Endodermal cell (in vitro differentiated cells): ENCODE measurements at regions not wholly inside any gene's neighbourhood (a gene's known extent, or its start where the extent isn't known, plus 50 kb on each side); places are given as distances from the start of the nearest gene placed in this dataset.

Experiments
- DNase-seq: peaks from one replicate; pipeline ENCODE4 v3.0.0-alpha.2; 2017
- H3K27ac ChIP-seq: 2 replicates; pipeline ENCODE4 v1.5.1; 2013; ENCODE audit warnings: mild to moderate bottlenecking, low read depth, low read length, moderate library complexity
- H3K27me3 ChIP-seq: 2 replicates; pipeline ENCODE4 v1.6.1; 2013; ENCODE audit warnings: mild to moderate bottlenecking, low read length, moderate library complexity; ENCODE audit not compliant: insufficient read depth, control insufficient read depth, poor library complexity, severe bottlenecking
- H3K36me3 ChIP-seq: 2 replicates; pipeline ENCODE4 v1.7.0; 2013; ENCODE audit warnings: mild to moderate bottlenecking, low read length, moderate library complexity; ENCODE audit not compliant: control insufficient read depth, insufficient read depth
- H3K4me1 ChIP-seq: one replicate; pipeline ENCODE4 v1.7.0; 2013; ENCODE audit warnings: low read length; ENCODE audit not compliant: control insufficient read depth, insufficient read depth
- H3K4me3 ChIP-seq: 2 replicates; pipeline ENCODE4 v1.5.1; 2013; ENCODE audit warnings: mild to moderate bottlenecking, low read length, moderate library complexity
- H3K9ac ChIP-seq: 2 replicates; pipeline ENCODE4 v1.6.1; 2013; ENCODE audit warnings: mild to moderate bottlenecking, low read length, moderate library complexity; ENCODE audit not compliant: poor library complexity, severe bottlenecking; ENCODE audit errors: extremely low read depth
- H3K9me3 ChIP-seq: 2 replicates; pipeline ENCODE4 v1.6.1; 2013; ENCODE audit warnings: mild to moderate bottlenecking, low read length, moderate library complexity; ENCODE audit not compliant: control insufficient read depth
- H3K27ac Mint-ChIP-seq: 2 replicates; pipeline ENCODE4 v1.8.0; 2020; ENCODE audit warnings: mixed read lengths
- H3K27me3 Mint-ChIP-seq: 2 replicates; pipeline ENCODE4 v1.8.0; 2021; ENCODE audit warnings: mild to moderate bottlenecking, mixed read lengths; ENCODE audit not compliant: insufficient read depth
- H3K36me3 Mint-ChIP-seq: 2 replicates; pipeline ENCODE4 v1.8.0; 2020; ENCODE audit warnings: low read depth, mixed read lengths
- H3K4me1 Mint-ChIP-seq: 2 replicates; pipeline ENCODE4 v1.8.0; 2020; ENCODE audit warnings: mixed read lengths
- H3K4me3 Mint-ChIP-seq: 2 replicates; pipeline ENCODE4 v1.8.0; 2020; ENCODE audit warnings: mild to moderate bottlenecking, moderate library complexity, mixed read lengths
- H3K9me3 Mint-ChIP-seq: 2 replicates; pipeline ENCODE4 v1.8.0; 2020; ENCODE audit warnings: mild to moderate bottlenecking, mixed read lengths
- WGBS, 2 experiments: methylation state at CpG; one replicate each; pipeline versions ENCODE4 v1.1.5 to v1.1.7; 2013; ENCODE audit warnings: missing lambda C conversion rate in 2 of 2, mixed read lengths in 1 of 2; ENCODE audit not compliant: insufficient coverage in 1 of 2, insufficient read length in 1 of 2; 5-methylcytosine and 5-hydroxymethylcytosine counted together
- TF ChIP-seq, protein P1 (sequence below): fragments of 200-600 bp; sonication (generic); conservative IDR thresholded peaks from 2 replicates; pipeline ENCODE4 v1.5.0; 2021; ENCODE audit warnings: antibody characterized with exemption, mild to moderate bottlenecking

- Mint-ChIP-seq H3K4me3 (no peak overlapping the region), H3K4me1 (peaks cover 65% of the 10 kb centered on the region), H3K27me3 (no peaks in the 10 kb centered on the region), H3K36me3 (peaks cover 5% of the 10 kb centered on the region), H3K27ac (no peak overlapping the region), H3K9me3 (peaks cover 7% of the 10 kb centered on the region)
- peaks cover 6% of the 10 kb centered on the region for H3K27me3 ChIP-seq
- no peaks in the 10 kb centered on the region for H3K36me3 ChIP-seq
- H3K9me3 ChIP-seq: peaks cover 11% of the 10 kb centered on the region
- 78 to 91% methylated on average over 5 of the region's 5 CpGs for WGBS, 2 experiments
- H3K4me3 ChIP-seq: no peak overlapping the region
- no peak overlapping the region for H3K27ac ChIP-seq
- H3K4me1 ChIP-seq: peaks cover 22% of the 10 kb centered on the region
- H3K9ac ChIP-seq: no peak overlapping the region
- TF ChIP-seq, protein P1, sequence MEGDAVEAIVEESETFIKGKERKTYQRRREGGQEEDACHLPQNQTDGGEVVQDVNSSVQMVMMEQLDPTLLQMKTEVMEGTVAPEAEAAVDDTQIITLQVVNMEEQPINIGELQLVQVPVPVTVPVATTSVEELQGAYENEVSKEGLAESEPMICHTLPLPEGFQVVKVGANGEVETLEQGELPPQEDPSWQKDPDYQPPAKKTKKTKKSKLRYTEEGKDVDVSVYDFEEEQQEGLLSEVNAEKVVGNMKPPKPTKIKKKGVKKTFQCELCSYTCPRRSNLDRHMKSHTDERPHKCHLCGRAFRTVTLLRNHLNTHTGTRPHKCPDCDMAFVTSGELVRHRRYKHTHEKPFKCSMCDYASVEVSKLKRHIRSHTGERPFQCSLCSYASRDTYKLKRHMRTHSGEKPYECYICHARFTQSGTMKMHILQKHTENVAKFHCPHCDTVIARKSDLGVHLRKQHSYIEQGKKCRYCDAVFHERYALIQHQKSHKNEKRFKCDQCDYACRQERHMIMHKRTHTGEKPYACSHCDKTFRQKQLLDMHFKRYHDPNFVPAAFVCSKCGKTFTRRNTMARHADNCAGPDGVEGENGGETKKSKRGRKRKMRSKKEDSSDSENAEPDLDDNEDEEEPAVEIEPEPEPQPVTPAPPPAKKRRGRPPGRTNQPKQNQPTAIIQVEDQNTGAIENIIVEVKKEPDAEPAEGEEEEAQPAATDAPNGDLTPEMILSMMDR: no peak
- no peak for DNase-seq
These were observed 58.5 kb downstream of the RPL22L1 start for GRCh38 chr3:170811515-170811914.

DNA sequence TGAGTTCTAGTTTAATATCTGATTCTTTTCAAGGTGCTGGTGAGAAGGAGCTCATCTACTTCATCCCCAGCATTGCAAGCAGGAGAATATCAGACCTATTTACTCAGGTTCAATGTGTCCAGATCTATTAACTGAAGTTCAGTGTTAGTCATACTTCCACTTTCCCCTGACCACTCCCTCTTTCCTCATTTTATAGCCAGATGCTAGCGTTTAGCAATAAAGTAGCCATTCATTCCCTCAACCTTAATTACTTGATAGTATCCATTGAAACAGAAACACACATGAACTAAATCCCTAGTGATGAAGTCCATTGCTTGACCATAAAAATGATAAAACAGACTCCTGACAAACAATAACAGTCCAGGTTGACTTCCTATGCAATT lies 60.0 kb downstream of the RPL22L1 start:
- Mint-ChIP-seq H3K4me3 (no peak overlapping the region), H3K4me1 (peaks cover 54% of the 10 kb centered on the region), H3K36me3 (peaks cover 5% of the 10 kb centered on the region), H3K9me3 (peaks cover 10% of the 10 kb centered on the region), H3K27me3 (no peaks in the 10 kb centered on the region), H3K27ac (no peak overlapping the region)
- no peak for DNase-seq
- WGBS, 2 experiments: 88 to 89% methylated on average over 1 of the region's 1 CpG
- H3K4me3 ChIP-seq: no peak overlapping the region
- no peak overlapping the region for H3K9ac ChIP-seq
- peaks cover 6% of the 10 kb centered on the region for H3K27me3 ChIP-seq
- no peak overlapping the region for H3K27ac ChIP-seq
- TF ChIP-seq, protein P1: no peak
- peaks cover 21% of the 10 kb centered on the region for H3K9me3 ChIP-seq
- H3K36me3 ChIP-seq: no peaks in the 10 kb centered on the region
- H3K4me1 ChIP-seq: peaks cover 17% of the 10 kb centered on the region

DNA sequence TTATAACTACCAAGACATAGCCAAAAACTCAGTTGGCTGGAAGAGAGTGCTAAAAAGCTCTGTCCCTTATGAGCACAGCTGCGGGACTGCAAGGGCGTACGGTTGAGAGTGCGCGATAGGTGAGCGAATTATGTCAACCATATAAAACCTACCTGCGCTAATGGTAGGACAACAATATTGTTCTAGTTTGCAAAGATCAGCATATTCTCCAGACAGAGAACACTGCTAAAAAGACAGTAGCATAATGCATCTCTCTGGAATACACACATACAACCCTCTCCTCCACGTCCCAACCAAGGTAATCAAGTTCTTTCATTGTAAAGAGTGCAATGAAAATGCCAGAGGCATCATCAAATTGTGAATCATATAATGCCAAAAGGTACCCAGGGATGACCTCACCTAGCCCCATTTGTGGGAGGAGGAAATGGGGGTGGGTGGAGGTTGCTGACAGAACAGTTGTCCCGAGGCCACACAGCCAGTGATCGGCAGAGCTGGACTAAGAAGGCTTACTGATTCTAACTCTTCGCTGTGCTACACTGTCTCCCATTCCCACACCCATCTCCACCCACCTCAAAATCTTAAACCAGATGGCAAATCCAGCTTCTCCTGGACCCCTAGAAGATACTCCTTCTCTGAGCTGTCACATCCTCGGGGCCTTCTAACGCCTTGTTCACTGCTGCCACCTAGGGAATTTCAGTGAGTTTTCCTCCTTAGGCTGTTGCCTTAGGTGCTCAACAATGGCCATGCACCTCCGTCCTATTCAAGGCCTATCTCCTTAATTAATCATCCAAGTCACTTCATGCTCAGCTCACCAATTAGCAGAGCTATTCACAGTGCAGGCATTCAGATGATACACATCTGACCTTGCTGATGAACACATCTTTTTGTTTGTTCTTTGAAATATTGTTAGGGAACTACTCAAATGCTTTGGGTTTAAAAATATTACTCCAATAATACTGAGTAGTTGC lies 60.7 kb downstream of the RPL22L1 start:
- H3K27ac Mint-ChIP-seq: no peak overlapping the region
- H3K9ac ChIP-seq: no peak overlapping the region
- H3K36me3 Mint-ChIP-seq: peaks cover 5% of the 10 kb centered on the region
- H3K9me3 ChIP-seq: peaks cover 21% of the 10 kb centered on the region
- WGBS, 2 experiments: 68 to 77% methylated on average over 9 to 14 of the region's 14 CpGs
- peaks cover 54% of the 10 kb centered on the region for H3K4me1 Mint-ChIP-seq
- no peaks in the 10 kb centered on the region for H3K36me3 ChIP-seq
- H3K27ac ChIP-seq: no peak overlapping the region
- H3K27me3 ChIP-seq: peaks cover 6% of the 10 kb centered on the region
- TF ChIP-seq, protein P1: peak; percentile 87
- no peak overlapping the region for H3K4me3 ChIP-seq
- H3K4me1 ChIP-seq: peaks cover 14% of the 10 kb centered on the region
- no peak overlapping the region for H3K4me3 Mint-ChIP-seq
- H3K9me3 Mint-ChIP-seq: peaks cover 12% of the 10 kb centered on the region
- no peaks in the 10 kb centered on the region for H3K27me3 Mint-ChIP-seq
- peak; percentile 87 for DNase-seq
